OCI-LY1 (cell line): ENCODE measurements at regions not wholly inside any gene's neighbourhood (a gene's known extent, or its start where the extent isn't known, plus 50 kb on each side); places are given as distances from the start of the nearest gene placed in this dataset.

Experiments
- EZH2 ChIP-seq: fragments of 200-600 bp; sonication (generic), shearing (Covaris generic); IDR thresholded peaks from 2 replicates; pipeline ENCODE4 v1.8.0; 2017; ENCODE audit warnings: borderline replicate concordance, mixed run types, mild to moderate bottlenecking, antibody characterized with exemption, low read length, moderate library complexity, mixed read lengths
- TF ChIP-seq, protein P1 (sequence below): fragments of 200-600 bp; sonication (generic), shearing (Covaris generic); IDR thresholded peaks from 2 replicates; pipeline ENCODE4 v1.5.1; 2017; ENCODE audit warnings: mild to moderate bottlenecking, antibody characterized with exemption, low read length, moderate library complexity, mixed read lengths

DNA sequence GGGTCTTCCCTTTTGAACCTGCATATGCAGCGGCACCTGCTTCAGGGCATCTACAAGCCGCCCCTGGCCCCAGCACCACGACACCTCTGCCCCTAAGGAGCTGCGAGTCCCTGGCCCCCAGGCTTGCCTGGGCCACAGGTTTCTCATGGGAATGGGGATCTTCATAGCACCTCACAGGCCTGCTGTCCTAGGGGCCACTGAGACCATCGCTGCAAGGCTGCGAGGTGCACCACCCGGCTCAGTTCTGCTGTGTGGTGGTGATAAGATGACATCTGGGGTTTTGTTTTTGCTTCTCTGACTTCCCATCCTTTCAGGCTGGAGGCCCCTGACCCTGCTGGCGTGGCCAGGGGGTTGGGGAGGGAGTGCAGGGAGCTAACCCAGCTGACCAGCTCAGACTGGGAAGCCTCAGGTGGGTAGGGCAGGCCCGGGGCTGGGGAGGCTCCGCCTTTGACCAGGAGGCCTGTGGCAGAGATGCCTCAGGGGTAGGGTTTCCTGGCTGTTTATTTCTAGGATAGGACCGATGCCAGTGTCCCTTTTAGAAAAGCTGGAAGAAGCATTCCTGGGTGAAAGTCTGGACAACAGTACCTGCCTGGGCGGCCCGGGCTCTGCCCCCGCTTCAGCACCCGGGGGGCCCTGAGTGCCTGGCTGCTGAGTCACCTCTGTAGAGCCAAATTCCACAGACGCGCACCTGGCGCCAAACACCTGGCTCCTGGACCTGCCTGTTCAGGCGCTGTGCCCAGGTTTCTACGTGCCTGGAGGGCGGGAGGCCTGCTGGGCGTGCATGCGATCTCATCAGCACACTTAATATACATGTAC is 264.7 kb downstream of the DLL1 start:
- TF ChIP-seq, protein P1, sequence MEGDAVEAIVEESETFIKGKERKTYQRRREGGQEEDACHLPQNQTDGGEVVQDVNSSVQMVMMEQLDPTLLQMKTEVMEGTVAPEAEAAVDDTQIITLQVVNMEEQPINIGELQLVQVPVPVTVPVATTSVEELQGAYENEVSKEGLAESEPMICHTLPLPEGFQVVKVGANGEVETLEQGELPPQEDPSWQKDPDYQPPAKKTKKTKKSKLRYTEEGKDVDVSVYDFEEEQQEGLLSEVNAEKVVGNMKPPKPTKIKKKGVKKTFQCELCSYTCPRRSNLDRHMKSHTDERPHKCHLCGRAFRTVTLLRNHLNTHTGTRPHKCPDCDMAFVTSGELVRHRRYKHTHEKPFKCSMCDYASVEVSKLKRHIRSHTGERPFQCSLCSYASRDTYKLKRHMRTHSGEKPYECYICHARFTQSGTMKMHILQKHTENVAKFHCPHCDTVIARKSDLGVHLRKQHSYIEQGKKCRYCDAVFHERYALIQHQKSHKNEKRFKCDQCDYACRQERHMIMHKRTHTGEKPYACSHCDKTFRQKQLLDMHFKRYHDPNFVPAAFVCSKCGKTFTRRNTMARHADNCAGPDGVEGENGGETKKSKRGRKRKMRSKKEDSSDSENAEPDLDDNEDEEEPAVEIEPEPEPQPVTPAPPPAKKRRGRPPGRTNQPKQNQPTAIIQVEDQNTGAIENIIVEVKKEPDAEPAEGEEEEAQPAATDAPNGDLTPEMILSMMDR = no peak
- TF ChIP-seq EZH2 = no peak
